Neural progenitor cell (in vitro differentiated cells): ENCODE measurements at regions not wholly inside any gene's neighbourhood (a gene's known extent, or its start where the extent isn't known, plus 50 kb on each side); places are given as distances from the start of the nearest gene placed in this dataset.

Experiments
- EZH2 ChIP-seq: fragments of 200-600 bp; sonication (generic); IDR thresholded peaks from 2 replicates; pipeline ENCODE4 v1.6.1; 2017; ENCODE audit warnings: antibody characterized with exemption, mild to moderate bottlenecking, moderate library complexity
- EZH2phosphoT487 ChIP-seq: fragments of 200-600 bp; sonication (generic); IDR thresholded peaks from 2 replicates; pipeline ENCODE4 v1.6.1; 2017; ENCODE audit warnings: antibody characterized with exemption
- TF ChIP-seq, protein P1 (sequence below): fragments of 200-600 bp; sonication (generic); IDR thresholded peaks from 2 replicates; pipeline ENCODE4 v1.5.1; 2017; ENCODE audit warnings: antibody characterized with exemption, mild to moderate bottlenecking

DNA sequence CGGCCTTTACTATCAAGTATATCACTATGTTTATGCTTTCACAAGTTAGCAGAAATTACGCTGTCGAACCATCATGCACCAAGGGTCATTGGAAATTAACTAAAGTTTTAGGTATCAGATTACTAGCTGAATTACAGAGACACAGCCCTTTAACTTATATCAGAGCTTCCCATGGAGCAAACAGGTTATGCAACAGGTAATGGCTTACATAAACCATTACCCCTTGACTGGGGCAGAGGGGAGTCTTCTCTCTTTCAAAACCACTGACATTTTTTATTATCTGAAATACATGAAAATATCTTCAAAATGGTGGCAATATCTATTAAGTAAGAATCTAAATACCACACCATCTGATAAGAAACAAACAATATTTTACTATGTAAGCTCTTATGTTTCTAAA lies 1692.9 kb upstream of the SLC10A2 start:
- TF ChIP-seq, protein P1, sequence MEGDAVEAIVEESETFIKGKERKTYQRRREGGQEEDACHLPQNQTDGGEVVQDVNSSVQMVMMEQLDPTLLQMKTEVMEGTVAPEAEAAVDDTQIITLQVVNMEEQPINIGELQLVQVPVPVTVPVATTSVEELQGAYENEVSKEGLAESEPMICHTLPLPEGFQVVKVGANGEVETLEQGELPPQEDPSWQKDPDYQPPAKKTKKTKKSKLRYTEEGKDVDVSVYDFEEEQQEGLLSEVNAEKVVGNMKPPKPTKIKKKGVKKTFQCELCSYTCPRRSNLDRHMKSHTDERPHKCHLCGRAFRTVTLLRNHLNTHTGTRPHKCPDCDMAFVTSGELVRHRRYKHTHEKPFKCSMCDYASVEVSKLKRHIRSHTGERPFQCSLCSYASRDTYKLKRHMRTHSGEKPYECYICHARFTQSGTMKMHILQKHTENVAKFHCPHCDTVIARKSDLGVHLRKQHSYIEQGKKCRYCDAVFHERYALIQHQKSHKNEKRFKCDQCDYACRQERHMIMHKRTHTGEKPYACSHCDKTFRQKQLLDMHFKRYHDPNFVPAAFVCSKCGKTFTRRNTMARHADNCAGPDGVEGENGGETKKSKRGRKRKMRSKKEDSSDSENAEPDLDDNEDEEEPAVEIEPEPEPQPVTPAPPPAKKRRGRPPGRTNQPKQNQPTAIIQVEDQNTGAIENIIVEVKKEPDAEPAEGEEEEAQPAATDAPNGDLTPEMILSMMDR = no peak
- TF ChIP-seq EZH2 (no peak), EZH2phosphoT487 (no peak)
